ENCODE measurements at regions not wholly inside any gene's neighbourhood (a gene's known extent, or its start where the extent isn't known, plus 50 kb on each side); places are given as distances from the start of the nearest gene placed in this dataset.

GRCh38 chr21:30057108-30057507 is 109.5 kb downstream of the CLDN17 start:
- TF ChIP-seq CTCF (IDR thresholded peaks at IDR 0.05) = no peak
- no peak for ATAC-seq
- intact Hi-C loops (cut with DNase I) = no loop called here

GRCh38 chr21:30048570-30048969 is 108.8 kb upstream of the GRIK1 start:
- H3K27me3 ChIP-seq = no peaks in the 10 kb centered on the region
- TF ChIP-seq CTCF (IDR thresholded peaks at IDR 0.05) = no peak
- intact Hi-C loops (cut with DNase I) = loop anchor here in 3 of 10 donors (5.0 to 10.0 kb wide), 3 partner anchors 386 to 1039 kb away; partner anchors contain the start of gene KRTAP13-4 (in 1 of the 3)
- WGBS, 2 donors = 89 to 91% methylated on average over 1 of the region's 1 CpG
- ATAC-seq (no peak), DNase-seq (no peak)
- no peaks in the 10 kb centered on the region for H3K9me3 ChIP-seq
- no peaks in the 10 kb centered on the region for H3K4me1 ChIP-seq
- H3K4me3 ChIP-seq = no peak overlapping the region
- H3K27ac ChIP-seq = no peak overlapping the region
- no peaks in the 10 kb centered on the region for H3K36me3 ChIP-seq

More at GRCh38 chr21:30057108-30057507, 109.5 kb downstream of the CLDN17 start:
- Histone ChIP-seq H3K27ac (no peak overlapping the region), H3K27me3 (no peaks in the 10 kb centered on the region), H3K9me3 (peaks cover 0 to 9% (median 0%) of the 10 kb centered on the region in 11 donors), H3K4me3 (no peak overlapping the region), H3K36me3 (no peaks in the 10 kb centered on the region), H3K4me1 (no peaks in the 10 kb centered on the region)
- WGBS, 2 donors = 52 to 75% methylated on average over 3 of the region's 3 CpGs
- no peak for DNase-seq

GRCh38 chr21:30044447-30045064 is 104.8 kb upstream of the GRIK1 start:
- Histone ChIP-seq H3K4me3 (no peak overlapping the region), H3K27ac (no peak overlapping the region), H3K4me1 (no peaks in the 10 kb centered on the region), H3K36me3 (no peaks in the 10 kb centered on the region), H3K9me3 (peaks cover 0 to 21% (median 7%) of the 10 kb centered on the region in 11 donors), H3K27me3 (no peaks in the 10 kb centered on the region)
- 88 to 95% methylated on average over 3 of the region's 3 CpGs for whole genome bisulfite sequencing, 2 donors
- intact Hi-C loops (cut with DNase I) = loop anchor here in 5 of 10 donors (5.0 to 10.0 kb wide), 4 partner anchors 390 to 1043 kb away; partner anchors contain the start of gene KRTAP13-4 (in 1 of the 5)
- TF ChIP-seq CTCF (IDR thresholded peaks at IDR 0.05) = peak; percentile 70 to 88 (median 82)
- DNase-seq (peak in 1 of 2 donors; percentile 6), ATAC-seq (no peak)

GRCh38 chr21:30042443-30042842 is 102.6 kb upstream of the GRIK1 start:
- TF ChIP-seq CTCF (IDR thresholded peaks at IDR 0.05) = no peak
- no peak overlapping the region for H3K4me3 ChIP-seq
- H3K4me1 ChIP-seq = no peaks in the 10 kb centered on the region
- DNase-seq (no peak), ATAC-seq (no peak)
- H3K36me3 ChIP-seq = no peaks in the 10 kb centered on the region
- peaks cover 0 to 21% (median 7%) of the 10 kb centered on the region in 11 donors for H3K9me3 ChIP-seq
- intact Hi-C loops (cut with DNase I) = loop anchor here in 4 of 10 donors (5.0 to 10.0 kb wide), 4 partner anchors 392 to 1045 kb away; partner anchors contain the start of gene KRTAP13-4 (in 1 of the 4)
- no peaks in the 10 kb centered on the region for H3K27me3 ChIP-seq
- WGBS, 2 donors = 88 to 91% methylated on average over 1 of the region's 1 CpG
- no peak overlapping the region for H3K27ac ChIP-seq

Data from heart right ventricle (tissue), 16 donors.